Activated T-helper 1 cell treated with anti-CD3 and anti-CD28 coated beads, Interleukin-12 subunit alpha, Interleukin-12 subunit beta, Interleukin-2, Interleukin-4 antibody, amounts not matched to agents 30 ng/mL and 10 ng/mL and 1 ng/mL, durations not matched to agents 14 hours and 24 hours and 36 hours (primary cell): ENCODE measurements at regions not wholly inside any gene's neighbourhood (a gene's known extent, or its start where the extent isn't known, plus 50 kb on each side); places are given as distances from the start of the nearest gene placed in this dataset.
"Not testable (repeated sequence)": the region's sequence is repeated elsewhere in the genome, so short reads cannot be mapped to it uniquely, and the experiment has no call there.

ENCODE experiments used
- DNase-seq: peaks from one replicate; pipeline ENCODE4 v3.0.0; 2021; ENCODE audit warnings: low spot score
- H3K27ac Mint-ChIP-seq: one replicate; pipeline ENCODE4 v1.8.0; 2021; ENCODE audit warnings: mild to moderate bottlenecking, mixed read lengths
- H3K27me3 Mint-ChIP-seq: one replicate; pipeline ENCODE4 v1.8.0; 2022; ENCODE audit warnings: mild to moderate bottlenecking, moderate library complexity, mixed read lengths; ENCODE audit not compliant: insufficient read depth
- H3K36me3 Mint-ChIP-seq: one replicate; pipeline ENCODE4 v1.8.0; 2021; ENCODE audit warnings: low read depth, mixed read lengths
- H3K4me1 Mint-ChIP-seq: one replicate; pipeline ENCODE4 v1.8.0; 2021; ENCODE audit warnings: low read depth, mixed read lengths
- H3K4me3 Mint-ChIP-seq: one replicate; pipeline ENCODE4 v1.8.0; 2021; ENCODE audit warnings: mild to moderate bottlenecking, moderate library complexity, mixed read lengths
- H3K9me3 Mint-ChIP-seq: one replicate; pipeline ENCODE4 v1.8.0; 2021; ENCODE audit warnings: mixed read lengths
- intact Hi-C: fragments of 100-400 bp; cut with micrococcal nuclease; formaldehyde crosslinking; loops from one replicate; pipeline ENCODE4 v1.15.1; 2024

DNA sequence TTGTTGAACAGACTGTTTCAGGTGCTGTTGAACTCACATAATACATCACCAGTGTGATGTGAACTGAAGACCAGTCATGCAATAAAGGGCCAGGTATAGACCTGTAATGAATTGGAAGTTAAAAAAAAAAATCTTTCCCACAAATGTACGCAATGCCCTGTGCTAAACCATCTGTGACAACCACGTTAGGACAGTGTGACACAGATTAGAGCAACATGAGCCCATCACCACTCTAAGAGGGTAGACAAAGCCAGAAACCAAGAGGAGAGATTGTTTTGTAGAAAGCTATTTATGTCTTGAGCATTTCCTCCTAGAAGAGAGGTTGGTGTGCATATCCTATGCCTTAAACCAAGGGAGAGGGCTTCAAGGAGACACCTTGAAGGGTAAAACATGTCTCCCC lies 77.0 kb upstream of the BEND6 start:
- Mint-ChIP-seq H3K27me3 (peaks cover 20% of the 10 kb centered on the region), H3K9me3 (no peaks in the 10 kb centered on the region), H3K4me1 (no peaks in the 10 kb centered on the region), H3K36me3 (no peaks in the 10 kb centered on the region), H3K27ac (no peak overlapping the region), H3K4me3 (no peak overlapping the region)
- intact Hi-C loops: no loop called here
- no peak for DNase-seq

- Mint-ChIP-seq H3K4me3 (no peak overlapping the region), H3K9me3 (no peaks in the 10 kb centered on the region), H3K36me3 (no peaks in the 10 kb centered on the region), H3K4me1 (no peaks in the 10 kb centered on the region), H3K27ac (no peak overlapping the region), H3K27me3 (peaks cover 13% of the 10 kb centered on the region)
- intact Hi-C loops: no loop called here
- DNase-seq: no peak
Observed at GRCh38 chr6:56875961-56876360, 78.9 kb upstream of the BEND6 start.

DNA sequence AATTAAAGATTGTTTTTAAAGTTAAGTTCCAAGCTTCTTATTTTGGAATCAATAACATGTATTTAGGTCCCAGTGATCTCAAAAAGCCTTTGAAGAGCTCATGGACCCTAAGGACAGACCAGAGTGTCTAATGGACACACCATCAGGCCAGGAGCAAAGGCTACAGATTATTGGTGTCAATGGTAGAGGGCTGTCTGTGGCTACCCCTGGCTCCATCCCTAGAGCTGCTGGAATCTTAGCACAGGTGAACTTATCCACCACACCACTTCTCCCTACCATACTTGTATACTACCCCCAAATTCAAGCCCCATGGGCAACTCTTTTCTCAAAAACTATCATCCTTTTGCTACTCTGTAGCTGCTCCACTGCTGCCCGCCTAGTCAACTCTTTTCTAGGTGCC lies 79.4 kb upstream of the BEND6 start:
- intact Hi-C loops: no loop called here
- Mint-ChIP-seq H3K4me1 (no peaks in the 10 kb centered on the region), H3K36me3 (no peaks in the 10 kb centered on the region), H3K27me3 (peaks cover 13% of the 10 kb centered on the region), H3K4me3 (no peak overlapping the region), H3K9me3 (no peaks in the 10 kb centered on the region), H3K27ac (no peak overlapping the region)
- DNase-seq: no peak

DNA sequence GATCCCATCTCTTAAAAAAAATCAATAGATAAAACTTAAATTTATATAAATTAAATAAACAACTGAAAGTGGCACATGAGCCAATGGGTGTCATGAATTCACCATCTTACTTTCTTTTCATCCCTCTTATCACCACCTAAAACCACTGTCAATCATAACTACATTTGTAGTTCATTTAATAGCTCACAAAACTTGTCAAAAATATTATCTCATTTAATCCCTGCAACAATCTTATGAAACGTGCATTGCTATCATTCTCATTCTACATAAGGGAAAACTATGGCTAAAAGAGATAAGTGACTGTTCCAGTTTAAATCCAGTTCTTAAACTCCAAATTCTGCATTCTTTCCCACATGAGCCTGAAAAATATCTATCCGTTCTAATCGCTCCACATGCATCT lies 80.6 kb upstream of the BEND6 start:
- intact Hi-C loops: no loop called here
- no peak for DNase-seq
- H3K36me3 Mint-ChIP-seq: no peaks in the 10 kb centered on the region
- H3K27me3 Mint-ChIP-seq: peaks cover 13% of the 10 kb centered on the region
- H3K27ac Mint-ChIP-seq: no peak overlapping the region
- H3K4me3 Mint-ChIP-seq: no peak overlapping the region
- H3K4me1 Mint-ChIP-seq: no peaks in the 10 kb centered on the region
- no peaks in the 10 kb centered on the region for H3K9me3 Mint-ChIP-seq

- H3K36me3 Mint-ChIP-seq, H3K27ac Mint-ChIP-seq, H3K9me3 Mint-ChIP-seq, intact Hi-C loops, DNase-seq, H3K4me1 Mint-ChIP-seq, H3K4me3 Mint-ChIP-seq: not testable (repeated sequence)
- H3K27me3 Mint-ChIP-seq: peaks cover 15% of the 10 kb centered on the region
Observed at GRCh38 chr6:56870053-56870452, 84.9 kb upstream of the BEND6 start.

- no peak for DNase-seq
- Mint-ChIP-seq H3K4me3 (no peak overlapping the region), H3K9me3 (no peaks in the 10 kb centered on the region), H3K27ac (no peak overlapping the region), H3K4me1 (peaks cover 5% of the 10 kb centered on the region), H3K36me3 (no peaks in the 10 kb centered on the region), H3K27me3 (peaks cover 14% of the 10 kb centered on the region)
- intact Hi-C loops: no loop called here
Observed at GRCh38 chr6:56869346-56869745, 85.6 kb upstream of the BEND6 start.

- H3K27ac Mint-ChIP-seq: no peak overlapping the region
- no peak overlapping the region for H3K4me3 Mint-ChIP-seq
- peaks cover 14% of the 10 kb centered on the region for H3K27me3 Mint-ChIP-seq
- no peaks in the 10 kb centered on the region for H3K9me3 Mint-ChIP-seq
- peaks cover 5% of the 10 kb centered on the region for H3K4me1 Mint-ChIP-seq
- DNase-seq: no peak
- intact Hi-C loops: no loop called here
- H3K36me3 Mint-ChIP-seq: no peaks in the 10 kb centered on the region
Observed at GRCh38 chr6:56868687-56869086, 86.2 kb upstream of the BEND6 start.

DNA sequence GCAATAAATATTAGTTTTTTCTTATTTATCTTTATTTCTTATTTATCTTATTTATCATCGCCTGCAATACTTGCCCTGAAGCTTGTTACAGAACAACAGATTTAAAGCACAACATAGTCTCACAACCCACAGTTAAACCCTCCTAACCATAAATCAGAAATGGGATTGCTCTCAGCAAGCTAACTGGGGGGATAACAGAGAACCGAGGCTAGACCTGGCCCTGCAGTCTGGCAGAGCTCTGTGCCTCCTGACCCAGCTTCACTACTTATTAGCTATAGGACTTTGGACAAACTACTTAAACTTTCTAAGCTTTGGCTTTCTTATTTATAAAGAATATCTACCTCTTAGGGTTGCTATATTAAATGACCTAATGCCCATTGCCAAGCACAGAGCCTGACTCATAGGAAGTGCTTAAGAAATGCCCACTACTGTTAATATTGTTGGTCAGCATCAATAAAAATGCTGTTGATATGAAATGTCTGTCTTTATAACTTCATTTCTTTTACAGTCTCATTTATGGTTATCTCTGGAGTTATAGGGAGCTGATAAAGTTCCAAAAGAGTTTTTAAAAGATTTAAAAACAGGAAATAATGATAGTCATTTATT lies 87.9 kb upstream of the BEND6 start:
- intact Hi-C loops: no loop called here
- no peaks in the 10 kb centered on the region for H3K9me3 Mint-ChIP-seq
- H3K27ac Mint-ChIP-seq: no peak overlapping the region
- no peak for DNase-seq
- H3K27me3 Mint-ChIP-seq: peaks cover 8% of the 10 kb centered on the region
- no peak overlapping the region for H3K4me3 Mint-ChIP-seq
- no peaks in the 10 kb centered on the region for H3K36me3 Mint-ChIP-seq
- H3K4me1 Mint-ChIP-seq: peaks cover 14% of the 10 kb centered on the region

DNA sequence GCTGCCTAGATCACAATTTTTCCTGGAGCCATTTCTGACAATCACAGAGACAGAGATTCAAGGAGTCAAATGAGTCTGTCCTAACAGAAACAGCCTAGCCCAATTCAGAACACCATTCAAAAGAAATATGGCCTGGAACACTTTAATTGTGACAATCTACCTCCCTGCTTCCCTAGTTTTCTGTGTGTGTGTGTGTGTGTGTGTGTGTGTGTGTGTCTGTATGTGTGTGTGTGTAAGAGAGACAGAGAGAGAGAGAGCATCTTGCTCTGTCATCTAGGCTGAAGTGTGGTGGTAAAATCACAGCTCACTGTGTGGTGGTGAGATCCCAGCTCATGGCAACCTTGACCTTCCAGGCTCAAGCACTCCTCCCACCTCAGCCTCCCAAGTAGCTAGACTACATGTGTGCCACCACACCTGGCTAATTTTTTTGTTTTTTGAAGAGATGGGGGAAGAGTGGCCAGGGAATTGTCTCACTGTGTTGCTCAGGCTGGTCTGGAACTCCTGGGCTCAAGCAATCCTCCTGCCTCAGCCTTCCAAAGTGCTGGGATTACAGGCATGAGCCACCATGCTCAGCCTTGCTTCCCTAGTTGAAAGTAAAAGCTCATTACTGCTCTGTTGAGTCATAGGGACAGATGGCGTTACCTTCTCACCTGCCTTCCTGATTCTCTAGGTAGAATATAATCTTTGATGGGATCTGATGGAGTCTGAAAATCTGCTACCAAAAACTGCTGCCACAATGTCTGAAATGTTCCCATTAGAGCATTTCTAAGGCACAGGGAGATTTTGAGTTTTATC lies 89.6 kb upstream of the BEND6 start:
- Mint-ChIP-seq H3K4me1 (peaks cover 15% of the 10 kb centered on the region), H3K4me3 (no peak overlapping the region), H3K36me3 (no peaks in the 10 kb centered on the region), H3K27me3 (peaks cover 10% of the 10 kb centered on the region), H3K9me3 (no peaks in the 10 kb centered on the region), H3K27ac (no peak overlapping the region)
- intact Hi-C loops: no loop called here
- no peak for DNase-seq

GRCh38 chr6:56864171-56864616 lies 90.7 kb upstream of the BEND6 start:
- peaks cover 10% of the 10 kb centered on the region for H3K27me3 Mint-ChIP-seq

DNA sequence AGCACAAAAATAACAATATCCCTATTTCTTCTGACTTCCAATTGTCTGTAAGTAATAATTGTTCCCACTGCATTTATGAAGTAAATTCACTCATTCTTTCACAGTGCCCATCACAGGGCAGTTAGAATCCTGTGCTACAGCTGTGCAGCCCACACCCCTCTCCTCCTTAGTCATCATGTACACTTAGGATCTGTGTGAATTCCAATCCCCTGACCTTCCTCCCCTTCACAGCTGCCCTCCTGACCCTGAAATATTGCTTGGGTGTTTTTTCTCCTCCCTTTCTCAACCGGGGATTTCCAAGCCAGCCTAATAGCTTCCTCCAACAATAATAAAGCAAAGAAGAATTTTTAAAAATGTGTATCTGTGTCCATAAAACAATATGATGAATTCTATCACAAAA lies 91.5 kb upstream of the BEND6 start:
- Mint-ChIP-seq H3K27ac (no peak overlapping the region), H3K4me3 (no peak overlapping the region), H3K4me1 (peaks cover 15% of the 10 kb centered on the region), H3K27me3 (peaks cover 10% of the 10 kb centered on the region), H3K9me3 (no peaks in the 10 kb centered on the region), H3K36me3 (no peaks in the 10 kb centered on the region)
- no peak for DNase-seq
- intact Hi-C loops: no loop called here

More at GRCh38 chr6:56864171-56864616, 90.7 kb upstream of the BEND6 start:
- DNase-seq: no peak
- Mint-ChIP-seq H3K4me1 (peaks cover 15% of the 10 kb centered on the region), H3K4me3 (no peak overlapping the region), H3K36me3 (no peaks in the 10 kb centered on the region), H3K27ac (no peak overlapping the region), H3K9me3 (no peaks in the 10 kb centered on the region)
- intact Hi-C loops: no loop called here

DNA sequence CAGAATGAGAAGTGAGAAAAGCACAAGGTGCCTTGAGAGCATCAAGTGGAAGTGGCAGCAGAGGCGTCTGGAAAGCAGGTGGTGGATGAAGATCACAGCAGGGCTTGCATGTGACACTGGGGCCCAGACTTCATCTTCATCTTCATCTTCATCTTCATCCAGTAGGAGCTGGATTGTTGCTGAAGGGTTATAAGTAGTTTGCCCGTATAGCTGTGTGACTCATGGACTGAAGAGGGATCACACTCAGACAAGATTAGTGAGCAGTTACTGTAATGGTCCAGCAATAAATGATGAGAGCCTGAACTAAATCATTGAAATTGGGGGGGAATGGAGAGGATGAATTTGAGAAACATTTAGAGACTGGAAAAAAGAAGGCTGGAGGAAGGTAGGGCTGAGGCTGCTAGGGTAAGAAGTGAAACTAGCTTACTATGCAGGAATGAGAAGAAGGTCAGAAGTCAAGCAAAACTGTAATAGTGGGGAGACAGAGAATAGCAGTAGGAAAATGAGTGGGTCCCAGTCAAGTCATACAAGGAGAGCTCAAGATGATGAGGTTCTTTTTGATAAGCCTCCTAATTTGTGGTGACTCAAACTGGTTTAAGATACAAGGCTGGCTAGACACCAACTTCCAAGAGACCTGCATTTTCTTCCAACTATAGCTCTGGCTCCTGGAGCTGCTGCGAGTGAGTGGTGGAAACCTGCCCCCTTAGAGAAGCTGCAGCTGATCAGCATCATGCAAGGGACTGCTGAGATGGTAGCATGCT lies 92.3 kb upstream of the BEND6 start:
- H3K27ac Mint-ChIP-seq: no peak overlapping the region
- H3K4me1 Mint-ChIP-seq: peaks cover 15% of the 10 kb centered on the region
- H3K4me3 Mint-ChIP-seq: no peak overlapping the region
- H3K27me3 Mint-ChIP-seq: peaks cover 10% of the 10 kb centered on the region
- H3K9me3 Mint-ChIP-seq: no peaks in the 10 kb centered on the region
- no peak for DNase-seq
- no peaks in the 10 kb centered on the region for H3K36me3 Mint-ChIP-seq
- intact Hi-C loops: no loop called here

GRCh38 chr6:56860475-56860874 lies 94.4 kb upstream of the BEND6 start:
- Mint-ChIP-seq H3K36me3 (no peaks in the 10 kb centered on the region), H3K4me3 (no peak overlapping the region), H3K27me3 (peaks cover 16% of the 10 kb centered on the region), H3K4me1 (peaks cover 12% of the 10 kb centered on the region), H3K9me3 (no peaks in the 10 kb centered on the region), H3K27ac (no peak overlapping the region)
- DNase-seq: no peak
- intact Hi-C loops: no loop called here
